ENCODE measurements at regions not wholly inside any gene's neighbourhood (a gene's known extent, or its start where the extent isn't known, plus 50 kb on each side); places are given as distances from the start of the nearest gene placed in this dataset.

GRCh38 chr4:134677209-134677814 lies 475.7 kb upstream of the PABPC4L start:
- H3K27me3 ChIP-seq (ENCODE audit: insufficient read depth in 3 of 3, low read length in 2 of 3) = no peaks in the 10 kb centered on the region
- ATAC-seq (no peak), DNase-seq (no peak)
- H3K36me3 ChIP-seq (ENCODE audit: insufficient read depth in 1 of 2, low read depth in 1 of 2) = no peaks in the 10 kb centered on the region
- TF ChIP-seq, protein P1, sequence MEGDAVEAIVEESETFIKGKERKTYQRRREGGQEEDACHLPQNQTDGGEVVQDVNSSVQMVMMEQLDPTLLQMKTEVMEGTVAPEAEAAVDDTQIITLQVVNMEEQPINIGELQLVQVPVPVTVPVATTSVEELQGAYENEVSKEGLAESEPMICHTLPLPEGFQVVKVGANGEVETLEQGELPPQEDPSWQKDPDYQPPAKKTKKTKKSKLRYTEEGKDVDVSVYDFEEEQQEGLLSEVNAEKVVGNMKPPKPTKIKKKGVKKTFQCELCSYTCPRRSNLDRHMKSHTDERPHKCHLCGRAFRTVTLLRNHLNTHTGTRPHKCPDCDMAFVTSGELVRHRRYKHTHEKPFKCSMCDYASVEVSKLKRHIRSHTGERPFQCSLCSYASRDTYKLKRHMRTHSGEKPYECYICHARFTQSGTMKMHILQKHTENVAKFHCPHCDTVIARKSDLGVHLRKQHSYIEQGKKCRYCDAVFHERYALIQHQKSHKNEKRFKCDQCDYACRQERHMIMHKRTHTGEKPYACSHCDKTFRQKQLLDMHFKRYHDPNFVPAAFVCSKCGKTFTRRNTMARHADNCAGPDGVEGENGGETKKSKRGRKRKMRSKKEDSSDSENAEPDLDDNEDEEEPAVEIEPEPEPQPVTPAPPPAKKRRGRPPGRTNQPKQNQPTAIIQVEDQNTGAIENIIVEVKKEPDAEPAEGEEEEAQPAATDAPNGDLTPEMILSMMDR (IDR thresholded peaks at IDR 0.05) = no peak
- WGBS, 3 donors = 80 to 91% (median 85%) methylated on average over 1 of the region's 1 CpG
- intact Hi-C loops (cut with DNase I) = no loop called here
- H3K4me1 ChIP-seq = no peaks in the 10 kb centered on the region
- H3K9me3 ChIP-seq = no peaks in the 10 kb centered on the region
- H3K27ac ChIP-seq = no peak overlapping the region
- no peak overlapping the region for H3K4me3 ChIP-seq

GRCh38 chr4:134668237-134668636 lies 466.6 kb upstream of the PABPC4L start:
- Histone ChIP-seq H3K36me3 (ENCODE audit: insufficient read depth in 1 of 2, low read depth in 1 of 2) (no peaks in the 10 kb centered on the region), H3K27me3 (ENCODE audit: insufficient read depth in 3 of 3, low read length in 2 of 3) (no peaks in the 10 kb centered on the region), H3K4me1 (no peaks in the 10 kb centered on the region), H3K9me3 (no peaks in the 10 kb centered on the region), H3K4me3 (no peak overlapping the region), H3K27ac (no peak overlapping the region)
- WGBS, 3 donors = 57 to 78% (median 70%) methylated on average over 2 of the region's 2 CpGs
- TF ChIP-seq, protein P1 (IDR thresholded peaks at IDR 0.05) = no peak
- ATAC-seq (no peak), DNase-seq (no peak)
- intact Hi-C loops (cut with DNase I) = no loop called here

GRCh38 chr4:134666640-134667039 lies 465.1 kb upstream of the PABPC4L start:
- Histone ChIP-seq H3K27ac (no peak overlapping the region), H3K27me3 (ENCODE audit: insufficient read depth in 3 of 3, low read length in 2 of 3) (no peaks in the 10 kb centered on the region), H3K4me1 (no peaks in the 10 kb centered on the region), H3K9me3 (no peaks in the 10 kb centered on the region), H3K36me3 (ENCODE audit: insufficient read depth in 1 of 2, low read depth in 1 of 2) (no peaks in the 10 kb centered on the region), H3K4me3 (no peak overlapping the region)
- ATAC-seq (no peak), DNase-seq (no peak)
- TF ChIP-seq, protein P1 (IDR thresholded peaks at IDR 0.05) = no peak
- 50 to 61% (median 60%) methylated on average over 4 of the region's 4 CpGs for WGBS, 3 donors
- intact Hi-C loops (cut with DNase I) = no loop called here

DNA sequence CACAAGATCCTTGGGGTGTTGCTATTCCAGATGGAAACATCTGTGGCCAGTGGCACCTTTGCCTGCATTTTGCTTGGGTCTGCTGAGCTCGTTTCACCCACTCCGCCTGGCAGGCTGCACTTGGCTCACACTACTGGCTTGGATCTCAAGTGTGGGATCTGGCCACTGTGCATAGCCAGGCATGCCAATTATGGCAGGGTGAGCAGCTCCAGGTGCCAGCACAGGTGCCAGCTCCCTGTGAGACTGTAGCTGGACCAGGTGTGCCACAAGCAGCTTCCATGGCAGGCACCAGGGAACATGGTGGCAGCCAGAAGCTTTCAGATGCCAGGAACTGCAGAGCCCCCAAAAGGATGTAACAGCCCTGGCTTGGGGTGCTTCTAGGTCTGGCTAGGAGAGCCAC lies 463.8 kb upstream of the PABPC4L start:
- Histone ChIP-seq H3K36me3 (ENCODE audit: insufficient read depth in 1 of 2, low read depth in 1 of 2) (no peaks in the 10 kb centered on the region), H3K27me3 (ENCODE audit: insufficient read depth in 3 of 3, low read length in 2 of 3) (no peaks in the 10 kb centered on the region), H3K4me3 (no peak overlapping the region), H3K27ac (no peak overlapping the region), H3K9me3 (no peaks in the 10 kb centered on the region), H3K4me1 (no peaks in the 10 kb centered on the region)
- ATAC-seq (no peak), DNase-seq (no peak)
- WGBS, 3 donors = 37 to 52% (median 44%) methylated on average over 2 of the region's 2 CpGs
- TF ChIP-seq, protein P1 (IDR thresholded peaks at IDR 0.05) = no peak
- intact Hi-C loops (cut with DNase I) = no loop called here

DNA sequence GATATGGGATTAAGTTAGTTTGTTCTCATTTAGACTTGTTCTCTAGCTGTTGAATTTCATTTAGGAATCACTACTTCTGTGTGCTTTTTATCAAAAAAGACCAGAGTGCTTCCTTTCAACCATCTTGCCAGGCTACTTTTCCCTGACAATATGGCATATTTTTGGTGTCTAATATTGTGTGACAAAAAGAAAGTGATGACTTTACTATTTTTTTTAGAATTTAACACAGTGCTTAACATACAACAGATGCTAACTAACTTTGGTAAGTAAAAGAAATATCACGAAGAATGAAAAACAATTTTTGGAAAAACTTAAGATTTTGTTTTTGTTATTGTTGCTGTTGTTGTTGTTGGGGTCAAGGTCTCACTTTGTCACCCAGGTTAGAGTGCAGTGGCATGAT lies 462.2 kb upstream of the PABPC4L start:
- Histone ChIP-seq H3K4me1 (no peaks in the 10 kb centered on the region), H3K27ac (no peak overlapping the region), H3K4me3 (no peak overlapping the region), H3K9me3 (no peaks in the 10 kb centered on the region), H3K27me3 (ENCODE audit: insufficient read depth in 3 of 3, low read length in 2 of 3) (no peaks in the 10 kb centered on the region), H3K36me3 (ENCODE audit: insufficient read depth in 1 of 2, low read depth in 1 of 2) (no peaks in the 10 kb centered on the region)
- WGBS, 3 donors = 78 to 89% (median 89%) methylated on average over 1 of the region's 1 CpG
- ATAC-seq = no peak
- intact Hi-C loops (cut with DNase I) = no loop called here
- no peak for DNase-seq
- TF ChIP-seq, protein P1 (IDR thresholded peaks at IDR 0.05) = no peak
